ENCODE measurements at regions not wholly inside any gene's neighbourhood (a gene's known extent, or its start where the extent isn't known, plus 50 kb on each side); places are given as distances from the start of the nearest gene placed in this dataset.
"Not testable (repeated sequence)": the region's sequence is repeated elsewhere in the genome, so short reads cannot be mapped to it uniquely, and the experiment has no call there.

- TF ChIP-seq EZH2phosphoT487 (IDR thresholded peaks at IDR 0.05; ENCODE audit: insufficient read depth, low read depth); EZH2 (IDR thresholded peaks at IDR 0.05; ENCODE audit: insufficient read depth, poor library complexity, severe bottlenecking): not testable (repeated sequence)
These were observed 182.8 kb upstream of the NOL4 start for GRCh38 chr18:34407471-34407870.
